SK-N-MC (cell line): ENCODE measurements at regions not wholly inside any gene's neighbourhood (a gene's known extent, or its start where the extent isn't known, plus 50 kb on each side); places are given as distances from the start of the nearest gene placed in this dataset.

Source experiments
- DNase-seq: peaks from one replicate; pipeline ENCODE4 v3.0.0-alpha.2; 2011; ENCODE audit warnings: low read depth, low spot score
- H3K27ac ChIP-seq: fragments of 200-600 bp; sonication (generic); 2 replicates; pipeline ENCODE4 v1.5.1; 2016; ENCODE audit warnings: mixed run types
- H3K36me3 ChIP-seq: fragments of 200-600 bp; sonication (generic); 2 replicates; pipeline ENCODE4 v1.6.1; 2017; ENCODE audit warnings: antibody characterized with exemption, low read length, mixed read lengths; ENCODE audit not compliant: insufficient read depth
- H3K4me3 ChIP-seq: fragments of 200-600 bp; sonication (generic); 2 replicates; pipeline ENCODE4 v1.5.1; 2016
- H3K9ac ChIP-seq: fragments of 200-600 bp; sonication (generic); 2 replicates; pipeline ENCODE4 v1.8.0; 2017; ENCODE audit warnings: mixed run types, mixed read lengths; ENCODE audit not compliant: insufficient read length
- H3K9me3 ChIP-seq: fragments of 200-600 bp; sonication (generic); 2 replicates; pipeline ENCODE4 v1.6.1; 2017; ENCODE audit warnings: low read depth, mild to moderate bottlenecking, antibody characterized with exemption, low read length, moderate library complexity, mixed read lengths
- EZH2 ChIP-seq: fragments of 200-600 bp; sonication (generic); IDR thresholded peaks from one replicate; pipeline ENCODE4 v1.6.1; 2017; ENCODE audit warnings: antibody characterized with exemption
- FOXP2 ChIP-seq: optimal IDR thresholded peaks from 2 replicates; pipeline ENCODE3; 2011; ENCODE audit warnings: mild to moderate bottlenecking, moderate library complexity; ENCODE audit not compliant: insufficient read depth; ENCODE audit errors: extremely low read length, control extremely low read depth
- POLR2AphosphoS5 ChIP-seq: IDR thresholded peaks from 2 replicates; pipeline ENCODE4 v1.6.1; 2012; ENCODE audit warnings: mild to moderate bottlenecking, low read depth, low read length, borderline replicate concordance

DNA sequence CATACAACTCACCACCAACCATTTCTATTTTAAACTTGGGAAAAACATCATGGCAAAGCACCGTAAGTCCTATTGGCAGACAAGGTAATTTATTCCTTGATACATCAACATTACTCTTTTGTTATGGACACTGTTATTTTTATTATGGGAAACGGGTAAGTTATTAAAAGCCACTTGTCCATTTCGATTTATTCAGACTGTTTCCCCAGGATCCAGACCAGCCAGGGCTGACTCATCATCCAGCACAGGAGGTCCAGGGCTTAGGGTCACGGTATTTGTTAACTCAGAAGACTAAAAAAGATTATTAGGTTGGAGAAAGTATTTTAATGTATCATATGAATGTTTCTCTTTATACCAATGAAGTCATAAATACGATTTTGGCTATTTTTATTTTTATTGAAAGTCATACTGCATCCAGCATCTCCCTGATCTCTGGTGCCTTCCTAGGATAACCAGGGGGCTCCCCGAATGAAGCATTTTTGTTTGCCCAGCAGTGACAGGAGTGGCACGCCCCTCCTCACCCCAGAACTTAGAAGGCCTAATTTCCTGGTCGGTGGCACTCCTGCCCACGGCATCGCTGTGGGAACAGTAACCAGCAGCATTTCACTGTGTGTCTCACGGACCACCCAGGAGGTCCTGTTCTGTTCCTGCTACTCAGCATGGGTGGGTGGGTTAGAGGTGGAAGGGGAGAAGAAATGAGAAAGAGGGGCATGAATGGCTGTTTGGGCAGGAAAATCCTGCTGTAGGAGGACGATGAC lies 446.1 kb downstream of the EIPR1 start:
- Histone ChIP-seq H3K9me3 (no peaks in the 10 kb centered on the region), H3K9ac (no peak overlapping the region), H3K27ac (no peak overlapping the region), H3K36me3 (no peaks in the 10 kb centered on the region), H3K4me3 (no peak overlapping the region)
- DNase-seq: no peak
- no peak for TF ChIP-seq POLR2AphosphoS5
- no peak for TF ChIP-seq EZH2
- TF ChIP-seq FOXP2: no peak

DNA sequence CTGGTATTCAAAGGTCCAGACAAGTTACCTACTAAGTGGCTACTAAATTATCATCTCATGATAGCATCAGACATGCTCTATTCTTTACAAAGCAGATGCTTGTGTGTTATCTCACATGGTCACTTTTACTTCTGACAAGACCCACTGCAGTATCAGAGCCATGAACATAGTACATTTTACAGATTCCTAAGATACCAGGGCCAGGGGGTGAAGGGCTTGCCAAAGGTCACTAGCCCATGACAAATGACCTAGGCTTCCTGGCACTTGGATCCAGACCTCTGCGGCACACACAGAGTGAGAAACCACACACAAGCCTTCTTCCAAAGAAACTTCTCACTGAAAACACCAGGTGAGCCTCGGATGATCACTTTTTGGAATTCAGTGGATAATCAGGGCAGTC lies 446.8 kb downstream of the EIPR1 start:
- TF ChIP-seq FOXP2 (no peak), POLR2AphosphoS5 (no peak), EZH2 (no peak)
- Histone ChIP-seq H3K9ac (no peak overlapping the region), H3K36me3 (no peaks in the 10 kb centered on the region)

DNA sequence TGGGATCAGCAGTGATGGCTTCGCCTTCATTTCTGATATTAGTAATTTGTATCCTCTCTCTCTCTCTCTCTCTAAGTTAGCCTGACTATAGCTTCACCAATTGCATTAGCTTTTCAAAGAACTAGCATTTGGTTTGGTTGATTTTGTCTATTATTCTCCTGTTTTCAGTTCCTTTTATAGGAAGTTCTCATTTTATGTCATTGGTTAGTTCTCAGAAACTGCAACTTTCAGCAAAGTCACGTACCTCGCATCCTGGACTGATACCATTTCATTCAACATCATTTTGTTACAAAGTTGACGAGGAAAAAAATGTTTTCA lies 450.8 kb downstream of the EIPR1 start:
- no peak for TF ChIP-seq FOXP2
- TF ChIP-seq POLR2AphosphoS5: no peak
- no peak for TF ChIP-seq EZH2
- DNase-seq: no peak
- Histone ChIP-seq H3K36me3 (no peaks in the 10 kb centered on the region), H3K9ac (no peak overlapping the region), H3K9me3 (no peaks in the 10 kb centered on the region), H3K4me3 (no peak overlapping the region), H3K27ac (no peak overlapping the region)

More for the DNA sequence above, 446.8 kb downstream of the EIPR1 start:
- DNase-seq: no peak
- no peaks in the 10 kb centered on the region for H3K9me3 ChIP-seq
- H3K27ac ChIP-seq: no peak overlapping the region
- no peak overlapping the region for H3K4me3 ChIP-seq

DNA sequence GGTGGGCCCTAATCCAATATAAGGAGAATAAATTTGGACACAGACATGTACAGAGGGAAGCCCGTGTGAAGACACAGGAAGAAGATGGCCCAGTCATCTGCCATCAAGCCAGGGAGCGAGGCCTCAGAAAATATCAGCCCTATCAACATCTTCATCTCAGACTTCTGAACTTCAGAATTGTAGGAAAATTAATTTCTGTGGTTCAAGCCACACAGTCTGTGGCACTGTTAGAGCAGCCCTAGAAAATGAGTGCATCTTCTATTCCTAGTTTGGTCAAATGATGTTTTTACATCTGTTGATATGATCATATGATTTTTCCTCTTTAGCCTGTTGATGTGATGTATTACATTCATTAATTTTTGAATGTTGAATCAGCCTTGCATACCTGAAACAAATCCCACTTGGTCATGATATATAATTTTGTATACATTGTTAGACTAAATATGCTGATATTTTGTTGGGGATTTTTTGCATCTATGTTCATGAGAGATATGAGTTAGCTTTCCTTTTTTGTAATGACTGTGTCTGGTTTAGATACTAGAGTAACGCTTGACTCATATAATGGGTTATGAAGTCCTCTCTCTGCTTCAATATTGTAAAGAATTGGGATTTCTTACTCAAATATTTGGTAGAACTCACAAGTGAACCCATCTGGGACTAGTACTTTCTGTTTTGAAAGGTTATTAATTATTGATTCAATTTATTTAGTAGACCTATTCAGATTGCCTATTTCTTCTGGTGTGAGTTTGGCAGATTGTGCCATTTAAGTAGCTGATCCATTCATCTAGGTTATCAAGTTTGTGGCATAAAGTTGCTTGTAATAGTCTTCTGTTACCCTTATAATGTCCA lies 451.4 kb downstream of the EIPR1 start:
- H3K27ac ChIP-seq: no peak overlapping the region

DNA sequence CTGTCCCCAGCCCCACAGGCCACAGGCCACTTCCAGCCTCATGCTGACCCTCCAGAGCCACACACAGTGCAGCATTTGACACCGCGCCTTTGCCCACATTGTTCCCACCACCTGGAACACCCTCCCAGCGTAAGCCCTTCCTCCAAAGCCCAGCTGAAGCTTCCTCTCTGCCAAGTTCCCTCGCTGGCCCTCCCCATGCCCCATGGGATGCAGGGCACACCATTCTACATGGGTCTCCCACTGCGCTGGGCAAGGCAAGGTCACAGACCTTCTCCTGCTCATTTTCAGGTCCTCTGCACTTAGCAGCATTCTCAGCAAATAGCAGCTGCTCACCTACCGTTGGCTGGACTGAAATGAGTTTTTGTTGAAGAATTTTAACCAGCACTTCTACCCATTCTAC lies 455.5 kb downstream of the EIPR1 start:
- TF ChIP-seq EZH2 (no peak), FOXP2 (no peak), POLR2AphosphoS5 (no peak)
- H3K9ac ChIP-seq: no peak overlapping the region

More for the DNA sequence above, 451.4 kb downstream of the EIPR1 start:
- Histone ChIP-seq H3K9me3 (no peaks in the 10 kb centered on the region), H3K4me3 (no peak overlapping the region), H3K9ac (no peak overlapping the region), H3K36me3 (no peaks in the 10 kb centered on the region)
- DNase-seq: no peak
- no peak for TF ChIP-seq EZH2
- no peak for TF ChIP-seq POLR2AphosphoS5
- no peak for TF ChIP-seq FOXP2

DNA sequence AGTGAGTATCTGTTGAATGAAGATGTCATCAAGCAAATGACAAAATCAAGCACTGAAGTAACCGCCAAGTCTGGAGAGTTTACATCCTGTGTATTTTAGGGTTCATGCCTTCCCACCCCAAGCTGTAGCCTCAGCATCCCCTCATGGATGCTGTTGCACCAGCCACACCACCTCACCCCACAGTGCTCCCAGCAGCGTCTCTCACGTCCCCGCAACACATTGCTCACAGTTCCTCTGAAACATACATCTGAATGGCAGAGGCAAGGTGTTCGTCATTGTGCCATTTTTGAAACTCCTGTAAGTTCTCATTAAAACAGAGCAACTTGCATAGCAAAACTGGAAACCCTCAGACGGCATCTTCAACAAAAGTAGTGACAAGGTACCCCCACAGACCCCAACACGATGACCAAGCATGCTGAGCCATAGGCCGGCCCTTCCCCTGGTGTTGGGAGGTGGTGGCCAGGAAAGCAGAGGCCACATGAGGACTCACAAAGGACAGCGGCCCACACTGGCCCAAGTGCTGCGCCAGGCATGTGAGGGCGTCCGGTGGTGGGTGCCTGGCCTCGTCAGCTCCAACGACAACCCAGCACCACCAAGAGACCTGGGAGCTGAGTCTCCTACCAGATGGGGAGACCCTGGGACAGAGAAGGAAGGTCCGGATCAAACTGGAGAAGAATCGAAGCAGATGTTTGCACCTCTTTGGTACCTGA lies 456.5 kb downstream of the EIPR1 start:
- H3K9me3 ChIP-seq: no peaks in the 10 kb centered on the region
- H3K36me3 ChIP-seq: no peaks in the 10 kb centered on the region
- no peak for DNase-seq
- no peak overlapping the region for H3K4me3 ChIP-seq
- H3K27ac ChIP-seq: no peak overlapping the region
- H3K9ac ChIP-seq: no peak overlapping the region
- TF ChIP-seq FOXP2 (no peak), EZH2 (no peak), POLR2AphosphoS5 (no peak)

More for the DNA sequence above, 455.5 kb downstream of the EIPR1 start:
- Histone ChIP-seq H3K9me3 (no peaks in the 10 kb centered on the region), H3K27ac (no peak overlapping the region), H3K36me3 (no peaks in the 10 kb centered on the region), H3K4me3 (no peak overlapping the region)
- no peak for DNase-seq

DNA sequence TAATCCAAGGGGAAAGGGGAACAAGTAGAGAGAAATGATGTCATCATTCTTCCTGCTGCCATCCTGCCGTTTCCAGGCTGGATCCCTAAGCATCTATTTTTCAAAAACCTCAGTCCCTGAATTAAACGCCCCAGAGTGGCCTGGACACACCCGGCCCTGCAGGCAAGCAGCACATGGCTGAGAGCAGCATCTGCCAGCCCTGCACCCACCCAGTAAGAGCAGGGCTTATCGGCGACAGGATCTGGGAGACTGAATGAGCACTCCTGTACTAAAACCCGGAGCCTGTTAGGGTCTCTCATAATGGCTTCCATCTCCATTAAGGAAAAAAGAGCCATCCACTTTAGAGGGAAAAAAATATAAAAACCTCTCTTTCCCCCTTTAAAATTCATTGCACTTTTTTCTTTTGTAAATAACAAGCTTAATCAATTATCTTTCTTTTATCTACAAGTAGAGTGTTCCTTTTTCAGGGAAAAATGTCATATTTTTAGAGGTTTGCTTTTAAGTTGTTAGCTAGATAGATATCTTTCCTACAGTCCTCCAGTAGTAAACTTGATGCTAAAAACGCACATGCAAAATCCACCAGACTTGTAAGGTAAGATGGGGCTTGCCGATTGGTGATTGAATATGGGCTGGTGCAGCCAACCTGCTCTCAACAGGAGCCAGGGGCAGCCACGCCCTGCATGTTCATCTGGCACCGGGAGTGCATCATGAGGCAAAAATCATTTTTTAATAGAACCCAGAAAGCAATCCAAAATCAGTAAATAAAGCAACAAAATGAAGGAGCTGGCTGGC lies 457.8 kb downstream of the EIPR1 start:
- TF ChIP-seq POLR2AphosphoS5 (no peak), EZH2 (no peak), FOXP2 (no peak)
- Histone ChIP-seq H3K27ac (no peak overlapping the region), H3K9ac (no peak overlapping the region), H3K36me3 (no peaks in the 10 kb centered on the region), H3K9me3 (no peaks in the 10 kb centered on the region), H3K4me3 (no peak overlapping the region)
- DNase-seq: no peak
